Activated CD8-positive, alpha-beta memory T cell treated with anti-CD3 and anti-CD28 coated beads for 48 hours (primary cell): ENCODE measurements at regions not wholly inside any gene's neighbourhood (a gene's known extent, or its start where the extent isn't known, plus 50 kb on each side); places are given as distances from the start of the nearest gene placed in this dataset.

ENCODE experiments used
- DNase-seq, 3 experiments: peaks; one replicate each; pipeline ENCODE4 v3.0.0-alpha.2; 2020; ENCODE audit warnings: low read depth in 2 of 3, low spot score in 2 of 3

- DNase-seq, result no peak
Measured at GRCh38 chrX:8971116-8971515, 62.8 kb downstream of the FAM9B start.

- DNase-seq, result no peak
Measured at GRCh38 chrX:8969378-8969777, 64.5 kb downstream of the FAM9B start.

DNA sequence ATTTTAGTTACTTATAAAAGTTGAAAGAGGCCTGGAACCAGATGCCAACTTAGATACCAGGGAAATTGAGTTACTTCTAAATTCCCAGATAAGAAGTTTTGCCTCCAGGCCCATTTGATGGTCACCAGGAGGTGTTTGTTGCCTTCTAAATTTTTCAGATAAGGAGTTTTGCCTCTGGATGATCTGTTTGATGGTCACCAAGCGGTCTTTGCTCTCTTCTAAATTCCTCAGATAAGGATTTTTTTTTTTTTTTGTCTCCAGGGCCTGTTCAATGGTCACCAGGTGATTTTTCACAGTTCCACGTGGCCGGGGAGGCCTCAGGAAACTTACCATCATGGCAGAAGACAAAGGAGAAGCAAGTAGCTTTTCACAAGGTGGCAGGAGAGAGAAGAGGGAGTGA, 66.5 kb downstream of the FAM9B start:
- DNase-seq, result no peak

DNA sequence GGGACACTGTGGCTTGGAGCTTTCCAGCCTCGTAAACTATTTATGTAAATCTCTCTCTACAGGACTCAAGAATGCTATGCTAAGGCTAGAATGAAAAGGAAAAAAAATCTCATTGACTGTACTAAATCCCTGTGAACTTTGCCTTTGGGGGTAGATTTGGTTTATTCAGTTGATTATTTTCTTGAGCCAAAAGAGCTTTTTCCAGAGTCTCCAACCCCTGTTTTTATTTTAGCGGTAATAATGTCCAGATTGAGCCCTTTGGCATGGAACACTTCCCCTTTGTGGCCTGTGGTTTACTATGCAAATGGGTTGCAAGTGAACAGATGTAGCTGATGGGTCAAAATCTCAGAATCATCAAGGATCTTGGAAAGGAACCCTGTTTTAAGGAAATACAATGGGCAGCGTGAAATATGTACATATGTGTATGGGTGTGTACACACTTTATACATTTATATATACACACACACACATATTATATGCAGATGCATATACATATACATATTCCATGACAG, 72.9 kb downstream of the FAM9B start:
- no peak for DNase-seq

DNA sequence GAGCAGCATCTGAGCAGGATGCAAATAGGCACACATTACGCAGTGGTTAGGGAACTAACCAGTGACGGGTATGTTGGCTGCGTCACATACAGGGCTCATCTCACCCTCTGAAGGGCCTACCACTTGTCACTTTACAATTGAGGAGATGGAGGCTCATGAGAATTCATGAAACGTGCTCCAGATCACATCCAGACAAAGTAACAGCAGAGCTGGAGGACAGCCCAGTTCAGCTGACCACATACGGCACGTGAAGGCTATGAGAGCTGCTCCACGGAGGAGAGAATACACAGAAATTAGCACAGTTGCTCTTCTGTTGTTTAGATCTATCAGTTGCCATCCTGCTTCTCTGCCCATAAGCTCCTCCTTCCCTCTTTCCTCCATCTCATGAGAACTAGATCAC, 78.4 kb downstream of the FAM9B start:
- no peak for DNase-seq

DNA sequence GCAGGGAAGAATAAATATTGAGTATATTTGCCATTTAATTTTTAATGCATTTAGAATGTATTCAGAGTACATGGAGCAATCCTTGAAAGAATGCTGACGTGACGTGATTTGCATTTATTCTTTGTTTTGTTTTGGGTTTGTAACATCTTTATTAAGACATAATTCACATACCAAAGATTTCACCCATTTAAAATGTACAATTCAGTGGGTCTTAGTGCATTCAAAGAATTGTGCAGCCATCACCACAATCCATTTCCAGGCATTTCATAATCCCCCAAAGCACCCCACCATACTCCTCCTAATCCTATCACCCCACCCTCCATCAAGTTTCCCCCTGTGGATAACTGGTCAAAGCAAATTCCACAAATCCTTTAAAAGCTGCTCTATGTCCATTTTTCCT, 87.4 kb downstream of the FAM9B start:
- no peak for DNase-seq

DNA sequence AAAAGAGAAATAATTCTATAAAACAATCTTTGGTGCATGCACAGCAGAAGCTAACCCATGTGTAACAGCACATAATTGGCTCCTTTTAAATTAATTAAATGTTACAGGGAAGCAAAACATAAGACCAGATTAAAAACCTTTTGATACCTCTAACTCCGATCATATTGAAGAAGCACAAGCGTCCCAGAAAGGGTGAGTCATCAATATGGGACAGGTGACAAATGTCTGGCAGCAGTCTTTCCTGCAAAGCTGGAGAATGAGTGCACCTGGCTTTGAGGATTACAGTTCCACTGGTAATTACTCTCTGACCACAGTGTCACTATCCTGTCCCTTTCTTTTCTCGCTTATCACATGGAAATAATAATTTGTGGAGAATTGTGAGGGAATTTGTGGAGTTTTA, 94.6 kb downstream of the FAM9B start:
- no peak for DNase-seq

DNA sequence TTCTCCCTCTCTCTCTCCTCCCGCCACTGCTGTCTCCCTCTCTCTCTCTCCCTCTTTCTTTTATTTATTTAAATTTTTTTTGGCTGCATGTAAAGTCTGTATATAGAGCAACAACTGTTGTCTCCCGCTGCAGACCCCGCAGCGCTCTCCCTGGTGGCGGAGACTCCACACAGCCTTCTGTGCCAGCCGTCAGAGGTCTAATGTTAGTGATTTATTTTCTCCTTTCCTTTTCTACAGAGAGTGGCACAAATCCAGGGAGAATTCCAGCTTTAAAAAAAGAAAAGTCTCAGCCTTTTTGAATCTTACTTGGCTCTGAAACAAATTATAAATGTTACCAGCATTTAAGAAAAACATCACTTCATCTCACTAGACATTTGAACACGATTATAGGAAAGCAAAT, 106.2 kb downstream of the FAM9B start:
- no peak for DNase-seq

DNA sequence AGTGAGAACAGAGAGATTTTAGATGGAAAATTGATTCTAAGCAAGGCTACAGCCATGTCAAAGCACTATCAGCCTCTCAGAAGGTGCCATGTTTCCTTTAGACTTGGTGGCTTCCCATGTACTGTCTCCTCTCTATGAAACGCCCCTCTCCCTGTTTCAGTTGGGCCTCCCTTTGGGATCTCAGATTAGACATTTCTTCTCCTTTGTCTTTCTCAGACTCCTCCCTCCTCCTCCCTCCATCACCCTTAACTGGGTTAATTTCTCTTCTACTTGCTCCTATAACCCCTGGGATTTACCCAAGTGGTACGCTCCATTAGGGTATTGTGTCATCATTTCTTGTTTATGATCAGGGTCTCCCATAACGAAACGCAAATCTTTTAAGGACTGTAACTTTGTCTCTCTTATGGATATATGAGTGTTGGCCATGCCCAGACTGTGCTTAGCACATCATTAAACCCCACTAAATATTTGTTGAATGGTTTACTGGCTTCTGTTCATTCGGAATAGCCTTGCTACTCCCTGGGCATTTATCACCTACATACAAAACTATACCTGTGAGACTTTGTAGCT, 106.8 kb downstream of the FAM9B start:
- no peak for DNase-seq

- DNase-seq, result no peak
Measured at GRCh38 chrX:8921615-8922014, 112.3 kb downstream of the FAM9B start.

DNA sequence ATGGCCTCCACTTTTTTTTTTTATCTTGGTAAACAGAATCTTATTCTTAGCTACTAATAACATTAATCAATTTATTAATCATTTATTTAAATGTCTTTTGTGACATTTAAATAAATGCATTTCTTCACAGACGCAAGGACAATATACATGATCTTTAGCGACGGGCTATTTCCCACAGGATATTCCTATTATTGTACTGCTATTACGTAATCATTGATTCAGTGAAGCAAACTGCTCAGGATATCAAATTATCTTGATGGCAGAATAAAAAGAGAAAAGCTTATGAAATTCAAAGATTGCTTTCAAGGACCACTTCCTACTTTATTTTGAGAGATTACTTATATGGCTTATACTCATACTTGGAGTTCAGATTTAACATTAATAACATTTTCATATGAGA, 114.1 kb downstream of the FAM9B start:
- DNase-seq, result no peak

DNA sequence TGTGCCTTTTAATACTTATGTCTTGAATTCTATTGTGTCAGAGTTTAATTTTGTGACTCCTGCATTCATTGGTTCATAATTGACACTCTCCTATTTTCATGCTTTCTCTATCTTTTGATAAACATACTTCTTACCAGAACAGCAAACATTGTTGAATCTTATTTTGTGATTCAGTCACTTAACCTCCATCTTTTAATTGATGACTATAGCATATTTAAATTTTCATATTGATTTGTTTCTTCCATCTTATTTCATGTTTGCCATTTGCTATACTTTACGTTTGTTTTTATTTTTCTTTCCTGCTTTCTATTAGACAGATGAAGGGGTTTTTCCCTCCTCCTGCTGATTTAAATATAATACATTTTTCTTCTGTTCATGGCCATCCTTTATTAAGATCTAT, 115.5 kb upstream of the FAM9A start:
- no peak for DNase-seq

DNA sequence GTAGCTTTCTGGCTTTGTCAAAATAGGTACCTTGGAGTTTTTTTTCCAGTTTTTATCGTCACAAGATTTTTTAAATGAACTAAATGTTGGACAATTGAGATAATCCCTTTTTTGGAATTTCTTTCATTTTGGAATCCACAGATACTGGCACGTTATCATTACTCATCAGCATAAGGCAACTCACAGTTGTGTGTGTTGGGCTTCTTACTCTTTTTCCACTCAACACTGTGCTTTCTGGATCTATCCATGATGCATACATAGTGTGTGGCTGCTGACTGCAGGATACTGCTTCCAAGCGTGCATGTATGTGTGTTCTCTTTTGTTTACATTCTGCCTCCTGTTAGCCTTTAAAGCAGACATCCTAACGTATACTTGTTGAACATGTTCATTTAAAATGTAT, 113.5 kb upstream of the FAM9A start:
- DNase-seq, result no peak

- DNase-seq, result no peak
Measured at GRCh38 chrX:8913655-8914409, 112.6 kb upstream of the FAM9A start.

- DNase-seq, result no peak
Measured at GRCh38 chrX:8907688-8908087, 106.5 kb upstream of the FAM9A start.

DNA sequence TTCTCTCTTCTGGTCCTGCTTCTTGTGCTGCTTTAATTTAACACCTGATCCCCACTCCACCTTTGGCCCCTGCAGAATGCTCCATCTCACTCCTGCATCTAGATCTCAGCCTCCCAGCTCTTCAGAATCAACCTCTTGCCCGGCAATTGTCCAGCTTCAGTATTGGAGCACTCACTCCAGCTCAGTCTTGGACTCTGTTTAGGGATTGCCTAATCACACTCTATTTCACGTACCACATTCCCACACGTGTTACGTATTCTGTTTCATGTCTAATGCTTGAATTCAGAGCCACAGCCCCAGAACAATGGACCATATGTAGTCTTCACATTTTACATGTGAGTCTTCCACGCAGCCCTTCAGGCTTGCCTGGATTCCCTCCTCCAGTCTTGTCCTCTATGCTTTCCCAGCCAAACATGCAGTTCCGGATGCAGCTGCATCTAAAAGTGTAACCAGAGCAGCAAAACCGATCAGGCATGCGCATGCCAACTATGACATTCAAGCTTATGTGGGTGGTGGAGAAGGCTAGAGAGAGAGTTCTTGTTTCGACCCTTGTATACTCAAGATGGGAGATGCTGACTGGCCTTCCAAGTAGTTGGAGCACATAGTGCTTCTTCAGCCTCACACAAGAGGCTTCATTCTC, 105.2 kb upstream of the FAM9A start:
- DNase-seq, result no peak

GRCh38 chrX:8897259-8897658, 96.1 kb upstream of the FAM9A start:
- DNase-seq, result no peak

DNA sequence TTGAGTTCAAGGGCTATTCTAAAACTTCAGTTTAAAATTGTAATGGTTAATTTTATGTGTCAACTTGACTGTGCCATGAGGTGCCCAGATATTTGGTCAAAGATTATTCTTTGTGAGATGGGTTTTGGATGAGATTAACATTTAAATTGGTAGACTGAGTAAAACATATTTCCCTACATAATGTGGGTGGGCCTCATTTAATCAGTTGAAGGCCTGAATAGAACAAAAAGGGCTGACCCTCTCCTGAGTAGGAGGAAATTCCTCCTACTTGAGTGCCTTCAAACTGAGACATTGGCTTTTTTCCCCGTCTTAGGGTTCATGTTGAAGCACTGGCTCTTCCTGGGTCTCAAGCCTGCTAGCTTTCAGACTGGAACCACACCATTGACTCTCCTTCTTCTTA, 89.6 kb upstream of the FAM9A start:
- DNase-seq, result no peak

GRCh38 chrX:8887004-8887403, 85.8 kb upstream of the FAM9A start:
- no peak for DNase-seq

- peak in 1 of 3 experiments; percentile 2 for DNase-seq
Measured at GRCh38 chrX:8879750-8880149, 78.6 kb upstream of the FAM9A start.

DNA sequence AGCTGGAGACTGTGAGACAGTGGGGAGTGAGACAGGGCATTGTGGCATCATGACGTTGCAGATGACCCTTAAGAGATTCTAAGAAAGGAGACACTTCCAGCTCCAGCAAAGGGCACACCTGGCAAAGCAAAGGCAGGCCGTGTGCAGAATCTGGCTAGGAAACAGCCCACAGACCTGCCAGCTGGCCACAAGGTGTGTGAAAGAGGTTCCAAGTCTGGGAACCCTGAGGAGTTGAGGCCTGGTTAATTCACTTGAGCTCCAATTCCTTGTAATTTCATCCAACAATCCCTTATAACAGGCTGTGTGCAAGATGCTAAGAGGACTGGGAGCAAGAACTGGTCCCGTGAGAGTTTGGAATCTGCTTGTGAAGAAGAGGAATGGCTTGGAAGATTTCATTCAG, 72.8 kb upstream of the FAM9A start:
- DNase-seq, result no peak

DNA sequence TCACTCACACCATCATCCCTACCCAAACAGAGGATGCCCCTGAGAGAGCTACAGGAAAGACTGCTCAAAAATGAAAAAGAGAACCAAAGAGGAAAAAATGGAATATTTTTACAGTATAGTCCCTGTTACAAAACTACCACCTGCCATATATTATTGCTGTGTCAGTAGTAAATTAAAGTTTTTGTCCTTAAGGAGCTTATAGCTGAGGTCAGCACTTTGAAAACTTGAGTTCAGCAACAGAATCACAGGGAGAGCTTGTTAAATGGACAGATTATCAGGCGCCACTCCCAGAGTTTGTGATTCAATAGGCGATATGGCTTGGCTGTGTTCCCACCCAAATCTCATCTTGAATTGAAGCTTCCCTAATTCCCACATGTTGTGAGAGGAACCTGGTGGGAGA, 71.9 kb upstream of the FAM9A start:
- DNase-seq, result no peak

DNA sequence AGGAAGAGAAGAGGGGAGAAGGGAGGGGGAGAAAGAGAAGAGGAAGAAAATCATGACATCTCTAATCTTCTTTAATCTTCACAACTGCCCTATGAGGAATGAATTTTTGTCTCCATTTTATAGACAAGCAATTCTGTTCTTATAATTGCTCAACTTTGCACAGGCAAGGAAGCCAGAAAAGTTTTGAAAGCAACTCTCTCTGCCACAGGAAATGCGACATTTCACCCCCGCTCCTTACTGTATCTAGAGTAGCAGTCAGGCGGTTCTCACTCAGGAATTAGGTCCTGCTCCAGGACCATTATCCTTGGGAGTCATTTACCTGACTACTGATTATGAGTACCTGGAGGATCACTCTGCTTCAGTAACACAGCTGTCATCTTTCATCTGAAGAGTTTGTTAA, 69.2 kb upstream of the FAM9A start:
- DNase-seq, result no peak
